ENCODE measurements at regions not wholly inside any gene's neighbourhood (a gene's known extent, or its start where the extent isn't known, plus 50 kb on each side); places are given as distances from the start of the nearest gene placed in this dataset.

DNA sequence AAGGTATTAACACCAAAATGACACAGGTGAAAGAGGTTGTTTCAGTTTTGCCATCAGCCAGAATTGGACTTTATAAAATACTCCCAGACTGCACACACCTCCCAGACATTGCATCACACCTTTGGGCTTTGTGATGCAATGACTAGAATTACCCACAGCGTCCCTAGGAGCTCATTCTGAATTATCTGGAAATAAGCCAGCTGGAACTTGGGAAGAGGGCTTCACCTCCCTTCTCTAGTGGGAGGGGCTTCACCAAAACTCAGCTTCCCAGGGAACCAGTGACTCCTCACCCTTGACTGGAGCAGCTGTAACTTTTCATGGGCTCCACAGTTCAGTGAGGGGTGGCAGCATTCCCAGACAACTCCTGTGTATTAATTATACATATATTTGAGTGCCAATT is 83.1 kb upstream of the BZW1 start:
- ChIA-PET CTCF (interaction anchor here (0.9 to 1.4 kb wide), 3 partner anchors 8 to 25 kb away, joined by 3 to 4 read pairs (median 3); no protein-coding TSS in a partner anchor), POLR2A (no interaction called here)
- Histone ChIP-seq H3K27me3 (ENCODE audit: control insufficient read depth in 2 of 2, insufficient read depth in 2 of 2, low read length in 2 of 2) (peaks cover 14 to 28% of the 10 kb centered on the region in 2 experiments), H3K9ac (replicated peaks; ENCODE audit: extremely low read depth, insufficient read depth, low read length) (no peak overlapping the region), H3K4me3 (replicated peaks in 1 of 3; ENCODE audit: insufficient read depth in 1 of 3, low read depth in 1 of 3, low read length in 3 of 3) (no peak overlapping the region), H3K4me2 (ENCODE audit: insufficient read depth, low read length) (no peak overlapping the region), H3K36me3 (ENCODE audit: control insufficient read depth in 2 of 2, extremely low read depth in 1 of 2, insufficient read depth in 2 of 2, low read length in 2 of 2) (no peaks in the 10 kb centered on the region), H4K20me1 (replicated peaks; ENCODE audit: control insufficient read depth, extremely low read depth, insufficient read depth, low read length) (no peaks in the 10 kb centered on the region), H3K27ac (ENCODE audit: insufficient read depth, low read depth, low read length) (no peak overlapping the region), H3K79me2 (ENCODE audit: control insufficient read depth, insufficient read depth, low read length) (no peaks in the 10 kb centered on the region), H3K9me3 (replicated peaks; ENCODE audit: control insufficient read depth, insufficient read depth, low read length) (no peaks in the 10 kb centered on the region), H3K9me1 (replicated peaks; ENCODE audit: control insufficient read depth, extremely low read depth, insufficient read depth, low read length) (no peaks in the 10 kb centered on the region), H2AFZ (ENCODE audit: low read depth, low read length) (no peak overlapping the region), H3K4me1 (ENCODE audit: control insufficient read depth, extremely low read depth, insufficient read depth, low read length) (no peaks in the 10 kb centered on the region)
- no peak for DNase-seq (ENCODE audit: low read depth, low spot score)
- no TSS peak for BruUV-seq (replicated peaks)
- dilution Hi-C loops (cut with MboI; ENCODE audit: extremely low pct_ligation_motif_present, low sequenced_read_pairs): no loop called here
- intact Hi-C loops (cut with micrococcal nuclease): no loop called here
- TF ChIP-seq, protein P1, sequence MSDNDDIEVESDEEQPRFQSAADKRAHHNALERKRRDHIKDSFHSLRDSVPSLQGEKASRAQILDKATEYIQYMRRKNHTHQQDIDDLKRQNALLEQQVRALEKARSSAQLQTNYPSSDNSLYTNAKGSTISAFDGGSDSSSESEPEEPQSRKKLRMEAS (IDR thresholded peaks at IDR 0.05; ENCODE audit: insufficient read depth, insufficient read length): no peak
- TF ChIP-seq GATA2 (IDR thresholded peaks at IDR 0.05; ENCODE audit: insufficient read depth, insufficient read length, low read depth, low read length) (no peak), FOS (IDR thresholded peaks at IDR 0.05; ENCODE audit: borderline replicate concordance, insufficient read depth, low read length) (no peak), MYC (IDR thresholded peaks at IDR 0.05; ENCODE audit: low read depth, low read length) (no peak), JUN (IDR thresholded peaks at IDR 0.05; ENCODE audit: borderline replicate concordance, insufficient read depth, insufficient read length, low read depth) (no peak), EZH2 (IDR thresholded peaks at IDR 0.05; ENCODE audit: borderline replicate concordance, low read depth, low read length, severe bottlenecking) (no peak), POLR2AphosphoS5 (IDR thresholded peaks at IDR 0.05; ENCODE audit: insufficient read depth, low read depth, low read length) (no peak), POLR2A (IDR thresholded peaks at IDR 0.05; ENCODE audit: low read depth, low read length) (no peak)
- TF ChIP-seq, protein P2, sequence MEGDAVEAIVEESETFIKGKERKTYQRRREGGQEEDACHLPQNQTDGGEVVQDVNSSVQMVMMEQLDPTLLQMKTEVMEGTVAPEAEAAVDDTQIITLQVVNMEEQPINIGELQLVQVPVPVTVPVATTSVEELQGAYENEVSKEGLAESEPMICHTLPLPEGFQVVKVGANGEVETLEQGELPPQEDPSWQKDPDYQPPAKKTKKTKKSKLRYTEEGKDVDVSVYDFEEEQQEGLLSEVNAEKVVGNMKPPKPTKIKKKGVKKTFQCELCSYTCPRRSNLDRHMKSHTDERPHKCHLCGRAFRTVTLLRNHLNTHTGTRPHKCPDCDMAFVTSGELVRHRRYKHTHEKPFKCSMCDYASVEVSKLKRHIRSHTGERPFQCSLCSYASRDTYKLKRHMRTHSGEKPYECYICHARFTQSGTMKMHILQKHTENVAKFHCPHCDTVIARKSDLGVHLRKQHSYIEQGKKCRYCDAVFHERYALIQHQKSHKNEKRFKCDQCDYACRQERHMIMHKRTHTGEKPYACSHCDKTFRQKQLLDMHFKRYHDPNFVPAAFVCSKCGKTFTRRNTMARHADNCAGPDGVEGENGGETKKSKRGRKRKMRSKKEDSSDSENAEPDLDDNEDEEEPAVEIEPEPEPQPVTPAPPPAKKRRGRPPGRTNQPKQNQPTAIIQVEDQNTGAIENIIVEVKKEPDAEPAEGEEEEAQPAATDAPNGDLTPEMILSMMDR (IDR thresholded peaks at IDR 0.05; ENCODE audit: extremely low read depth in 1 of 2, insufficient read depth in 1 of 2, low read depth in 1 of 2, low read length in 2 of 2): no peak
- no peak for FAIRE-seq

Data from endothelial cell of umbilical vein (primary cell).